ENCODE measurements at regions not wholly inside any gene's neighbourhood (a gene's known extent, or its start where the extent isn't known, plus 50 kb on each side); places are given as distances from the start of the nearest gene placed in this dataset.

DNA sequence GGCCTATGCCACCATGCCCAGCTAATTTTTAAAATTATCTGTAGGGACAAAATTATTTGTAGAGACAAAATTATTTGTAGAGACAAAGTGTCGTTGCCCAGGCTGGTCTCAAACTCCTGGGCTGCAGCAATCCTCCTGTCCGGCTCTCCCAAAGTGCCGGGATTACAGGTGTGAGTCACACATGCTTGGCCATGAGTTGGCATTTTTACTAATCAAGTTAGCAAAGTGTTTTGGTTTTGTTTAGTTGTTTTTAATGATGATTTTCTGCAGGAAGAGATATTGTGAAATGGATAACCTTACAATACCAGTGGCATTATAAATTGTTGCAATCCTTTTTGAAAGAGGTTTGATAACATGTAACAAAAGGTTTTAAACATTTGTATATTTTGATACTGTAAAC, 65.3 kb upstream of the MAGI3 start:
- TF ChIP-seq POLR2A (IDR thresholded peaks at IDR 0.05), result no peak
- no peak for TF ChIP-seq CTCF (IDR thresholded peaks at IDR 0.05)

Data from testis (tissue), 2 donors.